ENCODE measurements at regions not wholly inside any gene's neighbourhood (a gene's known extent, or its start where the extent isn't known, plus 50 kb on each side); places are given as distances from the start of the nearest gene placed in this dataset.
"Not testable (repeated sequence)": the region's sequence is repeated elsewhere in the genome, so short reads cannot be mapped to it uniquely, and the experiment has no call there.

GRCh38 chr17:83192161-83192788 lies 112.9 kb downstream of the METRNL start:
- DNase-seq, result no peak

- not testable (repeated sequence) for DNase-seq
Observed at GRCh38 chr17:83192789-83193335, 113.5 kb downstream of the METRNL start.

- DNase-seq, result no peak
Observed at GRCh38 chr17:83193336-83194185, 114.2 kb downstream of the METRNL start.

GRCh38 chr17:83194186-83194561 lies 114.8 kb downstream of the METRNL start:
- no peak for DNase-seq

GRCh38 chr17:83194761-83195329 lies 115.4 kb downstream of the METRNL start:
- DNase-seq, result no peak

- DNase-seq, result peak in 1 of 2 donors; percentile 32
Observed at GRCh38 chr17:83195330-83196023, 116.1 kb downstream of the METRNL start.

- DNase-seq, result no peak
Observed at GRCh38 chr17:83196024-83196365, 116.6 kb downstream of the METRNL start.

- DNase-seq, result no peak
Observed at GRCh38 chr17:83196366-83196765, 117.0 kb downstream of the METRNL start.

- DNase-seq, result no peak
Observed at GRCh38 chr17:83196973-83197880, 117.8 kb downstream of the METRNL start.

- no peak for DNase-seq
Observed at GRCh38 chr17:83198366-83199341, 119.2 kb downstream of the METRNL start.

GRCh38 chr17:83199500-83200201 lies 120.2 kb downstream of the METRNL start:
- DNase-seq, result no peak

- no peak for DNase-seq
Observed at GRCh38 chr17:83200231-83200699, 120.9 kb downstream of the METRNL start.

- no peak for DNase-seq
Observed at GRCh38 chr17:83200751-83201150, 121.3 kb downstream of the METRNL start.

GRCh38 chr17:83201206-83202001 lies 122.0 kb downstream of the METRNL start:
- no peak for DNase-seq

- no peak for DNase-seq
Observed at GRCh38 chr17:83202002-83203000, 122.9 kb downstream of the METRNL start.

GRCh38 chr17:83203073-83203471 lies 123.7 kb downstream of the METRNL start:
- no peak for DNase-seq

GRCh38 chr17:83203472-83204221 lies 124.2 kb downstream of the METRNL start:
- DNase-seq, result no peak

All from hippocampal formation (tissue), 2 donors.